RWPE1 (cell line): ENCODE measurements at regions not wholly inside any gene's neighbourhood (a gene's known extent, or its start where the extent isn't known, plus 50 kb on each side); places are given as distances from the start of the nearest gene placed in this dataset.

Experiments used
- CTCF ChIA-PET: fragments of 350-600 bp; sonication (Branson Sonifier 250); formaldehyde crosslinking; extraction: SDS; loops from one replicate; lab custom pipeline; 2021; lab: Yijun Ruan, JAX
- POLR2A ChIA-PET: fragments of 400-600 bp; formaldehyde crosslinking; extraction: SDS; loops from one replicate; lab custom pipeline; 2020; ENCODE audit warnings: antibody characterized with exemption; ENCODE audit not compliant: low non-redundant PET; lab: Yijun Ruan, JAX
- DNase-seq: peaks from one replicate; pipeline ENCODE4 v3.0.0; 2012; ENCODE audit warnings: low spot score
- H3K27ac ChIP-seq: fragments of 450-650 bp; 2 replicates; pipeline ENCODE4 v1.5.1; 2017
- TF ChIP-seq, protein P1 (sequence below): fragments of 450-650 bp; conservative IDR thresholded peaks from 2 replicates; pipeline ENCODE4 v1.5.1; 2017; ENCODE audit warnings: low read depth, mild to moderate bottlenecking

DNA sequence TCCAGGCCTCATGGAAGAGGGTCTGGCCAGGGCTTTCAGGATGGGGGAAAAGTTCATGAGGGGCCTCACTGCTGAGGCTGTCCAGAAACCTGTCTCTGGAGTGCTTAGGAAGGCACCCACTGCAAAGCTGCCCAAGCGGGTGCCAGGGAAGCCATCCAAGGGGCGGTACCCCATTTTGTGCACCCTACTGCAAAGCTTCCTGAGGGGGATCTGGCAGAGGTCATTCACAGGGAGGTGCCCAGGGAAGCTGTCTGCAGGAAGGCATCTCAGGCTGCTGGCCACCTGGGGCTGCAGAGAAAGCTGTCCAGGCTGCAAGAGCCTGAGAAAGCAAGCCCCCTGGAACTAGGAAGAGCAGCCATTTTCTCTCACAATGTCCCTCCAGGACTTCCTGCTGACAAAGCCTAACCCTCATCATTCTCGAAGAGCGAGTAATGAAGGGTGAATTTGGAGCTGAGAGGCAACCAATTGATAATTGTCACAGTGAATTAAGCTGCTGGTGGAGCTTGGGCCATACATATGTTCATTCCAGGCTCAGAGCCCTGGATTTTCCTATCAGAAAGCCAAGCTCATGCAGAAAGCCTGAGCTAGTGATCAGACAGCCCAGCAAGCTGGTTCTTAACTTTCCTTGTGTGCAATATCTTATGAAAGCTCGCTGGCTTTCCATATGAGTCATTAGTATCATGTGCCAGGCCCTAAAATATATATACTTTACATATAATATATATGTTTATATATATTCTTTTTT, 62.2 kb upstream of the SLC22A16 start:
- POLR2A ChIA-PET = no interaction called here
- peak overlapping the region; percentile 71 for H3K27ac ChIP-seq
- TF ChIP-seq, protein P1, sequence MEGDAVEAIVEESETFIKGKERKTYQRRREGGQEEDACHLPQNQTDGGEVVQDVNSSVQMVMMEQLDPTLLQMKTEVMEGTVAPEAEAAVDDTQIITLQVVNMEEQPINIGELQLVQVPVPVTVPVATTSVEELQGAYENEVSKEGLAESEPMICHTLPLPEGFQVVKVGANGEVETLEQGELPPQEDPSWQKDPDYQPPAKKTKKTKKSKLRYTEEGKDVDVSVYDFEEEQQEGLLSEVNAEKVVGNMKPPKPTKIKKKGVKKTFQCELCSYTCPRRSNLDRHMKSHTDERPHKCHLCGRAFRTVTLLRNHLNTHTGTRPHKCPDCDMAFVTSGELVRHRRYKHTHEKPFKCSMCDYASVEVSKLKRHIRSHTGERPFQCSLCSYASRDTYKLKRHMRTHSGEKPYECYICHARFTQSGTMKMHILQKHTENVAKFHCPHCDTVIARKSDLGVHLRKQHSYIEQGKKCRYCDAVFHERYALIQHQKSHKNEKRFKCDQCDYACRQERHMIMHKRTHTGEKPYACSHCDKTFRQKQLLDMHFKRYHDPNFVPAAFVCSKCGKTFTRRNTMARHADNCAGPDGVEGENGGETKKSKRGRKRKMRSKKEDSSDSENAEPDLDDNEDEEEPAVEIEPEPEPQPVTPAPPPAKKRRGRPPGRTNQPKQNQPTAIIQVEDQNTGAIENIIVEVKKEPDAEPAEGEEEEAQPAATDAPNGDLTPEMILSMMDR = no peak
- CTCF ChIA-PET = interaction anchor here (0.6 to 0.7 kb wide), 2 partner anchors 20 to 55 kb away, joined by 3 to 6 read pairs; no protein-coding TSS in a partner anchor
- DNase-seq = no peak

DNA sequence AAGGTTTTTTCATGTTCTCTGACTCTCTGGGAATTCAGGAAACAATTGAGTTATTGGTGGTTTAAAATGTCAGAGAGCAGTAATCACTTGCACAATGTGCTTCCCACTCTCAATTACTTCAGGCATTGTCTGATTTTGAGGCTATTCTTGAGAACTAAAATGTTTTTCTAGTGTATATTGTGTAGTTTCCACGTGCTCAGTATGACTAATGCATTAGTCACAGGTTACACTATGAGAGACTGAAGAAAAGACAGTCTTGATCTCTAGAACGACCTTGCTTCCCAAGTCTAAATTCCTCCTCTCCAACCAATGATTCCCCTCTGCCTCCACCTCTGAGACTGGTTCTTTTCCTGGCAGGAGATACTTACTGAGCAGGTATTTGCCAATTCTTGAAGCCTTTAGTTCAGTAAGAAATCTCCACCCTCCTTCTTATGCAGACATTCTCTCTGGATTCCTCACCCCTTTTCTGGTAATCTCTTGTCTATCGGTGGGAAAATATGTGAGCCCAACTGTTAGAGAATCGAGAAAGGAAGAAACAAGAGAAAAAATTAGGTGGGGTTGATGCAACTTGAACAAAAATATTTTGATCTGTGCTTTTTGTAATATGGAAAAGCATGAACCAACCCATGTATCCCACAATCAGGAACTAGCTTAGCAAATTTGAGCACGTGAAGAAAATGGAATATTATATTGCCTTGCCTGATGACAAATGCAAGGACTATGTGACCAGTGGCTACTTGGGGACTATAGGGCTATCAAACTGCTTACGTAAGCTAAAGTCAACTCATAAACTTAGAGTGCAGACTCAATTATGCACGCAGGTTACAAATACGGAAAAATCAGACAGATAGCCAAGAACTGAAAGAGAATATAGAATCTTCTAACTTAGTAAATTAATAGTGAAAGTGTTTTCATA, 61.1 kb upstream of the SLC22A16 start:
- CTCF ChIA-PET = interaction anchor here (0.7 kb wide), 1 partner anchor 397 kb away, joined by 3 read pairs; no protein-coding TSS in a partner anchor
- TF ChIP-seq, protein P1 = no peak
- DNase-seq = peak; percentile 77
- H3K27ac ChIP-seq = no peak overlapping the region
- POLR2A ChIA-PET = no interaction called here

DNA sequence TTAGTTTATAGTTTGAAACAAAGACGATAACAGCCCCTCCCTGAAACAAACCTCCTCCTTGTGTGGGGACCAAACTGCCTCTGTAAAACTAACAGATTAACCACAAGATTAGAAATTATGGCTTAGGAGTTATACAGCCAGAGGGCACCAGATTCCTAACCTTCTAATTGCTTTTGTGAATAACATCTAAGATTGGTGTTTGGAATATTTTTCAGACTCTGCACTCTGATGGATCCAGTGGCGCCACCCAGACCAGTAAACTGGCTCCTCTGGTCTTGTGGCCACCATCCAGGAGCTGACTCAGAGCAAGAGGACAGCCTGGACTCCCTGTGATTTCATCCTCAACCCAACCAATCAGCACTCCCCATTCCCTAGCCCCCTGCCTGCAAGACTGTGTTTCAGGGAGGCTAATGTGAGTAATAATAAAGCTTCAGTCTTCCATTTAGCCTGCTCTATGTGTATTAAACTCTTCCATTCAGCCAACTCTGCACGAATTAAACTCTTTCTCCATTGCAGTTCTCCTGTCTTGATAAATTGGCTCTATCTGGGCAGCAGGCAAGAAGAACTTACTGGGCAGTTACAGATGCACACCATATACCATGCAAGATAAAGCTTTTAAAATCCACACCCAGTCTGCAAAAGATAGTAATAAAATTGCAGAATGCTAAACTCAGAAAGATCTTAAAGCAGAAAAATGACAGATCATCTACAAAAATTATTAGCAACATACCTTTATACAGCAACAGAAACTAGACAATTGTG, 58.5 kb upstream of the SLC22A16 start:
- TF ChIP-seq, protein P1 = no peak
- ChIA-PET CTCF (interaction anchor here (0.6 to 0.7 kb wide), 2 partner anchors 398 to 454 kb away, joined by 3 to 4 read pairs; no protein-coding TSS in a partner anchor), POLR2A (interaction anchor here (0.5 kb wide), 1 partner anchor 339 kb away, joined by 3 read pairs; the partner anchor contains the start of gene AMD1)
- no peak overlapping the region for H3K27ac ChIP-seq
- DNase-seq = no peak

DNA sequence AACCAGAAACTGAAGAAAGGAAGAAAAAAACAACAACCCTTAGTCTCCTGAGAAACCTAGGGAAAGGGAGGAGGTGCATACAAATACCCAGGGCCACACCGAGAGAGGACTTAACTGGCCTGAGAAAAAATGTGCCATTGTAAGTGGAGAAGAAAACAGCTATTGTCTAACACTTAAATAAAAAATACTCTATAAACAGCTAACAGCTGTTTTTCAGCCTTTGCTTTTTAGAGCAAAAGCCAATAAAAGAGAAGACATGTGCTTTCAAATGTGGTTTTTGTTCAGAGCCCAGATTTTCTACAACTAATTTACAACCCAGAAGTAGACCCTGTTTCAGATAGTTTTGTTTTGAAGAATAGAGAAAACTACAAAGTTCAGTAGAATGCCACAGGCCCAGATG, 56.0 kb upstream of the SLC22A16 start:
- CTCF ChIA-PET = no interaction called here
- DNase-seq = no peak
- TF ChIP-seq, protein P1 = no peak
- H3K27ac ChIP-seq = no peak overlapping the region
- POLR2A ChIA-PET = no interaction called here

DNA sequence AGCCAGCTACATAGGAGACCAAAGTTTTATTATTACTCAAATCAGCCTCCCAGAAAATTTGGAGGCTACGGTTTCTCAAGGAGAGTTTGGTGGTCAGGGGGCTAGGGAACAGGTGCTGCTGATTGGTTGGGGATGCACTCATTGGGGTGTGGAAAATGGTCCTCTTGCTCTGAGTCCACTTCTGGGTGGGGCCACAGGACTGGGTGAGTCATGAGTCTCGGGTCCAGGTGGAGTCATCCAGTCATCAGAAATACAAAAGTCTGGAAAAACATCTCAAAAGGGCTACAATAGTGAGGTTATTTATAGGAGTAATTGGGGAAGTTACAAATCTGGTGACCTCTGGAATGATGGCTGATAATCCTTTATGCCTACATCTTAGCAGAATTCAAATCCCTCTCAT, 54.3 kb upstream of the SLC22A16 start:
- H3K27ac ChIP-seq = no peak overlapping the region
- CTCF ChIA-PET = no interaction called here
- DNase-seq = no peak
- POLR2A ChIA-PET = no interaction called here
- TF ChIP-seq, protein P1 = no peak
